ENCODE measurements at regions not wholly inside any gene's neighbourhood (a gene's known extent, or its start where the extent isn't known, plus 50 kb on each side); places are given as distances from the start of the nearest gene placed in this dataset.

- no peak overlapping the region for H3K4me3 ChIP-seq (ENCODE audit: low read length)
- H2AFZ ChIP-seq (ENCODE audit: low read length), result no peak overlapping the region
- H3K36me3 ChIP-seq (replicated peaks; ENCODE audit: insufficient read depth, low read length), result no peaks in the 10 kb centered on the region
- H3K27me3 ChIP-seq (replicated peaks; ENCODE audit: insufficient read depth, low read length), result no peaks in the 10 kb centered on the region
- H3K9me2 ChIP-seq (replicated peaks; ENCODE audit: insufficient read depth, low read length), result no peaks in the 10 kb centered on the region
- peak; percentile 36 for DNase-seq
- H3K4me1 ChIP-seq (ENCODE audit: low read length), result 0 out of 2 replicates have a peak, but pooled peaks cover 5% of the 10 kb centered on the region
- no peaks in the 10 kb centered on the region for H3K9me3 ChIP-seq (replicated peaks; ENCODE audit: insufficient read depth, low read length)
- no peaks in the 10 kb centered on the region for H4K20me1 ChIP-seq (ENCODE audit: insufficient read depth, low read length)
- TF ChIP-seq EZH2 (optimal IDR thresholded peaks at IDR 0.05; ENCODE audit: low read depth, low read length), result no peak
- no peak for TF ChIP-seq CTCF (IDR thresholded peaks at IDR 0.05; ENCODE audit: low read length)
- TF ChIP-seq EZH2phosphoT487 (IDR thresholded peaks at IDR 0.05; ENCODE audit: low read length), result no peak
- no peak overlapping the region for H3K9ac ChIP-seq (ENCODE audit: low read length)
- H3K4me2 ChIP-seq (ENCODE audit: low read depth, low read length), result no peak overlapping the region
- peak overlapping the region; percentile 32; the same call in 1 of the 2 replicates for H3K27ac ChIP-seq (ENCODE audit: low read length)
- H3F3A ChIP-seq (ENCODE audit: insufficient read depth, low read length), result 0 out of 2 replicates have a peak, but pooled peaks cover 3% of the 10 kb centered on the region
- H3K79me2 ChIP-seq (ENCODE audit: low read length), result no peaks in the 10 kb centered on the region
Measured at GRCh38 chr1:239814306-239814881, 277.3 kb upstream of the FMN2 start.

- Histone ChIP-seq H3K27ac (ENCODE audit: low read length) (no peak overlapping the region), H3K4me1 (ENCODE audit: low read length) (0 out of 2 replicates have a peak, but pooled peaks cover 3% of the 10 kb centered on the region), H4K20me1 (ENCODE audit: insufficient read depth, low read length) (no peaks in the 10 kb centered on the region), H3K4me3 (ENCODE audit: low read length) (no peak overlapping the region), H3F3A (ENCODE audit: insufficient read depth, low read length) (0 out of 2 replicates have a peak, but pooled peaks cover 3% of the 10 kb centered on the region), H3K9ac (ENCODE audit: low read length) (no peak overlapping the region), H3K4me2 (ENCODE audit: low read depth, low read length) (no peak overlapping the region), H3K9me3 (replicated peaks; ENCODE audit: insufficient read depth, low read length) (no peaks in the 10 kb centered on the region), H2AFZ (ENCODE audit: low read length) (no peak overlapping the region), H3K27me3 (replicated peaks; ENCODE audit: insufficient read depth, low read length) (no peaks in the 10 kb centered on the region), H3K9me2 (replicated peaks; ENCODE audit: insufficient read depth, low read length) (no peaks in the 10 kb centered on the region), H3K79me2 (ENCODE audit: low read length) (no peaks in the 10 kb centered on the region), H3K36me3 (replicated peaks; ENCODE audit: insufficient read depth, low read length) (no peaks in the 10 kb centered on the region)
- TF ChIP-seq EZH2 (optimal IDR thresholded peaks at IDR 0.05; ENCODE audit: low read depth, low read length) (no peak), CTCF (IDR thresholded peaks at IDR 0.05; ENCODE audit: low read length) (no peak), EZH2phosphoT487 (IDR thresholded peaks at IDR 0.05; ENCODE audit: low read length) (no peak)
- no peak for DNase-seq
Measured at GRCh38 chr1:239815074-239815473, 276.6 kb upstream of the FMN2 start.

- Histone ChIP-seq H3K4me1 (ENCODE audit: low read length) (no peaks in the 10 kb centered on the region), H3K9me2 (replicated peaks; ENCODE audit: insufficient read depth, low read length) (no peaks in the 10 kb centered on the region), H3K79me2 (ENCODE audit: low read length) (no peaks in the 10 kb centered on the region), H3K9ac (ENCODE audit: low read length) (no peak overlapping the region), H3K4me2 (ENCODE audit: low read depth, low read length) (no peak overlapping the region), H3K27me3 (replicated peaks; ENCODE audit: insufficient read depth, low read length) (no peaks in the 10 kb centered on the region), H4K20me1 (ENCODE audit: insufficient read depth, low read length) (no peaks in the 10 kb centered on the region), H3F3A (ENCODE audit: insufficient read depth, low read length) (0 out of 2 replicates have a peak, but pooled peaks cover 3% of the 10 kb centered on the region), H2AFZ (ENCODE audit: low read length) (no peak overlapping the region), H3K36me3 (replicated peaks; ENCODE audit: insufficient read depth, low read length) (no peaks in the 10 kb centered on the region), H3K4me3 (ENCODE audit: low read length) (no peak overlapping the region), H3K27ac (ENCODE audit: low read length) (no peak overlapping the region), H3K9me3 (replicated peaks; ENCODE audit: insufficient read depth, low read length) (no peaks in the 10 kb centered on the region)
- TF ChIP-seq CTCF (IDR thresholded peaks at IDR 0.05; ENCODE audit: low read length) (no peak), EZH2phosphoT487 (IDR thresholded peaks at IDR 0.05; ENCODE audit: low read length) (no peak), EZH2 (optimal IDR thresholded peaks at IDR 0.05; ENCODE audit: low read depth, low read length) (no peak)
- no peak for DNase-seq
Measured at GRCh38 chr1:239816081-239816782, 275.5 kb upstream of the FMN2 start.
